ENCODE measurements at regions not wholly inside any gene's neighbourhood (a gene's known extent, or its start where the extent isn't known, plus 50 kb on each side); places are given as distances from the start of the nearest gene placed in this dataset.

GRCh38 chr4:84298023-84298718, 200.9 kb downstream of the NKX6-1 start:
- Histone ChIP-seq H3K36me3 (no peaks in the 10 kb centered on the region), H3K27ac (no peak overlapping the region), H3K9me3 (no peaks in the 10 kb centered on the region), H3K4me1 (no peaks in the 10 kb centered on the region), H3K4me3 (replicated peaks in 1 of 3) (no peak overlapping the region), H3K27me3 (no peaks in the 10 kb centered on the region)
- intact Hi-C loops (cut with DNase I): no loop called here
- no peak for DNase-seq
- WGBS, 2 donors: 92 to 94% methylated on average over 2 of the region's 2 CpGs
- TF ChIP-seq, protein P1, sequence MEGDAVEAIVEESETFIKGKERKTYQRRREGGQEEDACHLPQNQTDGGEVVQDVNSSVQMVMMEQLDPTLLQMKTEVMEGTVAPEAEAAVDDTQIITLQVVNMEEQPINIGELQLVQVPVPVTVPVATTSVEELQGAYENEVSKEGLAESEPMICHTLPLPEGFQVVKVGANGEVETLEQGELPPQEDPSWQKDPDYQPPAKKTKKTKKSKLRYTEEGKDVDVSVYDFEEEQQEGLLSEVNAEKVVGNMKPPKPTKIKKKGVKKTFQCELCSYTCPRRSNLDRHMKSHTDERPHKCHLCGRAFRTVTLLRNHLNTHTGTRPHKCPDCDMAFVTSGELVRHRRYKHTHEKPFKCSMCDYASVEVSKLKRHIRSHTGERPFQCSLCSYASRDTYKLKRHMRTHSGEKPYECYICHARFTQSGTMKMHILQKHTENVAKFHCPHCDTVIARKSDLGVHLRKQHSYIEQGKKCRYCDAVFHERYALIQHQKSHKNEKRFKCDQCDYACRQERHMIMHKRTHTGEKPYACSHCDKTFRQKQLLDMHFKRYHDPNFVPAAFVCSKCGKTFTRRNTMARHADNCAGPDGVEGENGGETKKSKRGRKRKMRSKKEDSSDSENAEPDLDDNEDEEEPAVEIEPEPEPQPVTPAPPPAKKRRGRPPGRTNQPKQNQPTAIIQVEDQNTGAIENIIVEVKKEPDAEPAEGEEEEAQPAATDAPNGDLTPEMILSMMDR (IDR thresholded peaks at IDR 0.05): no peak
- TF ChIP-seq POLR2A (IDR thresholded peaks at IDR 0.05): no peak

- Histone ChIP-seq H3K9me3 (no peaks in the 10 kb centered on the region), H3K27me3 (no peaks in the 10 kb centered on the region), H3K4me1 (no peaks in the 10 kb centered on the region), H3K27ac (no peak overlapping the region), H3K36me3 (no peaks in the 10 kb centered on the region), H3K4me3 (replicated peaks in 1 of 3) (no peak overlapping the region)
- intact Hi-C loops (cut with DNase I): no loop called here
- no peak for DNase-seq
- 69 to 70% methylated on average over 2 of the region's 2 CpGs for WGBS, 2 donors
- TF ChIP-seq, protein P1 (IDR thresholded peaks at IDR 0.05): no peak
- no peak for TF ChIP-seq POLR2A (IDR thresholded peaks at IDR 0.05)
Observed at GRCh38 chr4:84291969-84292368, 207.1 kb downstream of the NKX6-1 start.

GRCh38 chr4:84286048-84286447, 213.0 kb downstream of the NKX6-1 start:
- no peaks in the 10 kb centered on the region for H3K9me3 ChIP-seq
- no peak for DNase-seq
- peaks cover 8 to 10% of the 10 kb centered on the region in 2 donors for H3K4me1 ChIP-seq
- no peak overlapping the region for H3K4me3 ChIP-seq (replicated peaks in 1 of 3)
- 76 to 85% methylated on average over 5 of the region's 5 CpGs for WGBS, 2 donors
- H3K27ac ChIP-seq: no peak overlapping the region
- no peak for TF ChIP-seq POLR2A (IDR thresholded peaks at IDR 0.05)
- H3K27me3 ChIP-seq: no peaks in the 10 kb centered on the region
- intact Hi-C loops (cut with DNase I): no loop called here
- H3K36me3 ChIP-seq: no peaks in the 10 kb centered on the region

DNA sequence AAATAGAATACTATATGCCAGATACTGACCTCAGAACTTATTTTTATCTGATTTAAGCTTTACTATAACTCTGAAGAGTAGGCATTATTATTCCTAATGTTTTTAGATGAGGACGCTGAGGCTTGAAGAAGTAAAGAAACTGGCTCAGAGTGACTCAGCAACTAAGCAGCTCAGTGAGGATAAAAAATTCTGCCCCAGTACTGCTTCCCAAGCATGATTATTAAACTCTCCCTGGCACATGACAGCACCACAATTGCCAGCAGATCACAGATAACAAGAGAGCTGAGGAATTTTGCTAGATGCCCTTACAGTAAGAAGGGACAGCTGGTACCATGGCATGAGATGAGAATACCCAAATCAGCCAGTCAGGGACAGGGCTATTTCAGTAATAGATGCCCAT, 219.4 kb downstream of the NKX6-1 start:
- 27 to 30% methylated on average over 1 of the region's 1 CpG for WGBS, 2 donors
- TF ChIP-seq POLR2A (IDR thresholded peaks at IDR 0.05): no peak
- TF ChIP-seq, protein P1 (IDR thresholded peaks at IDR 0.05): no peak
- H3K9me3 ChIP-seq: no peaks in the 10 kb centered on the region
- no peaks in the 10 kb centered on the region for H3K27me3 ChIP-seq
- intact Hi-C loops (cut with DNase I): no loop called here
- H3K27ac ChIP-seq: peak overlapping the region in 1 of 3 donors; percentile 22
- H3K4me3 ChIP-seq (replicated peaks in 1 of 3): no peak overlapping the region
- H3K4me1 ChIP-seq: peaks cover 4 to 16% of the 10 kb centered on the region in 2 donors
- H3K36me3 ChIP-seq: no peaks in the 10 kb centered on the region
- peak; percentile 28 to 54 for DNase-seq

DNA sequence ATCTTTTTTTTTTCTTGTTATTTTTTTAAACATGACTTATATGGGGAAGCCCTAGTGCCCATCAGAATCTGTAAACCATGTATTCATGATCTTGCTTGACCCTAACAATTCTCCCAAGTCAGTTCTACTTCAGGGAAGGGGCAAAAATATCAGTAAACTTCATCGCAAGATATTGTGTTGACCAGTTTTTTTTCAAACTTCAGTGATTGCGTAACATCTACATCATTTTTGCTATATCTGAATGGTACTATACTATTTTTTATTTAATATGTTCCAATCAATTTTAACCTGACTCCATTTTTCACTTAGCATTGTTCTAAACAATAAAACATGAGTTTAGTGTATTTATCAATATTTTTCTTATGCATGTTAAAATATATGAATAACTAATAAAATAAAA, 221.2 kb downstream of the NKX6-1 start:
- H3K4me3 ChIP-seq (replicated peaks in 1 of 3): no peak overlapping the region
- WGBS, 2 donors: 49 to 96% methylated on average over 2 of the region's 2 CpGs
- intact Hi-C loops (cut with DNase I): no loop called here
- H3K4me1 ChIP-seq: peaks cover 0 to 12% of the 10 kb centered on the region in 2 donors
- no peaks in the 10 kb centered on the region for H3K9me3 ChIP-seq
- H3K27ac ChIP-seq: no peak overlapping the region
- no peaks in the 10 kb centered on the region for H3K27me3 ChIP-seq
- DNase-seq: no peak
- H3K36me3 ChIP-seq: no peaks in the 10 kb centered on the region
- TF ChIP-seq POLR2A (IDR thresholded peaks at IDR 0.05): no peak
- TF ChIP-seq, protein P1 (IDR thresholded peaks at IDR 0.05): no peak
